Motor neuron (in vitro differentiated cells): ENCODE measurements at regions not wholly inside any gene's neighbourhood (a gene's known extent, or its start where the extent isn't known, plus 50 kb on each side); places are given as distances from the start of the nearest gene placed in this dataset.

Source experiments
- ATAC-seq, 8 experiments: fragments of 200-7000 bp; cut with Tn5 transposase; replicated peaks in 6 of 8; 2 replicates each; pipeline ENCODE4 v1.8.0; 2021; ENCODE audit warnings: mild to moderate bottlenecking in 8 of 8, moderate library complexity in 8 of 8
- H3K27ac ChIP-seq, 2 donors: fragments of 250-450 bp; sonication (Bioruptor Pico); 2 replicates each; pipeline ENCODE4 v1.9.0; 2021; ENCODE audit warnings: antibody characterized with exemption in 2 of 2, mild to moderate bottlenecking in 2 of 2, moderate library complexity in 1 of 2
- H3K4me1 ChIP-seq, 2 donors: fragments of 250-450 bp; sonication (Bioruptor Pico); replicated peaks in 1 of 2; 2 replicates each; pipeline ENCODE4 v1.6.1; 2021; ENCODE audit warnings: antibody characterized with exemption in 2 of 2, mild to moderate bottlenecking in 2 of 2, moderate library complexity in 1 of 2
- H3K4me3 ChIP-seq, 5 donors: fragments of 250-450 bp; sonication (Bioruptor Pico); 2 replicates each; pipeline ENCODE4 v1.9.0; 2021; ENCODE audit warnings: antibody characterized with exemption in 5 of 5, mild to moderate bottlenecking in 5 of 5, moderate library complexity in 4 of 5
- WGBS, 10 experiments: fragments of 450-650 bp; shearing (Covaris generic); methylation state at CpG; one replicate each; pipeline ENCODE4 v1.0.0; 2022; 5-methylcytosine and 5-hydroxymethylcytosine counted together
- in situ Hi-C, 9 experiments: fragments of 400-800 bp; cut with MboI; loops; one replicate each; pipeline ENCODE4 v1.15.0; 2021; ENCODE audit warnings: low sequenced_read_pairs in 9 of 9, low pct_unique_long_range_greater_than_20kb in 2 of 9; ENCODE audit not compliant: unreplicated experiment in 9 of 9

GRCh38 chr4:92035666-92036065 lies 268.1 kb upstream of the GRID2 start:
- Histone ChIP-seq H3K4me1 (no peaks in the 10 kb centered on the region), H3K27ac (no peak overlapping the region), H3K4me3 (no peak overlapping the region)
- WGBS, 10 experiments, result 0 to 94% (median 67%) methylated on average over 1 to 2 of the region's 3 CpGs; no CpG with 5 or more reads in 1 of the 10 experiments
- in situ Hi-C loops, result no loop called here
- ATAC-seq, result peak in 1 of 8 experiments; percentile 40

- no peak overlapping the region for H3K27ac ChIP-seq
- 10 to 100% (median 96%) methylated on average over 1 to 11 of the region's 13 CpGs; no CpG with 5 or more reads in 1 of the 10 experiments for WGBS, 10 experiments
- in situ Hi-C loops, result no loop called here
- no peak for ATAC-seq
- no peak overlapping the region for H3K4me3 ChIP-seq
- H3K4me1 ChIP-seq, result no peaks in the 10 kb centered on the region
These were observed 258.0 kb upstream of the GRID2 start for GRCh38 chr4:92045718-92046117.

GRCh38 chr4:92047209-92047875 lies 256.4 kb upstream of the GRID2 start:
- 0 to 100% (median 75%) methylated on average over 1 to 2 of the region's 2 CpGs; no CpG with 5 or more reads in 4 of the 10 experiments for WGBS, 10 experiments
- H3K4me1 ChIP-seq, result no peaks in the 10 kb centered on the region
- H3K4me3 ChIP-seq, result no peak overlapping the region
- in situ Hi-C loops, result no loop called here
- peak in 7 of 8 experiments; percentile 58 to 86 (median 65) for ATAC-seq
- H3K27ac ChIP-seq, result no peak overlapping the region

GRCh38 chr4:92050875-92051274 lies 252.9 kb upstream of the GRID2 start:
- in situ Hi-C loops, result no loop called here
- 25 to 78% methylated on average over 1 to 3 of the region's 3 CpGs; no CpG with 5 or more reads in 8 of the 10 experiments for WGBS, 10 experiments
- H3K27ac ChIP-seq, result no peak overlapping the region
- H3K4me1 ChIP-seq, result no peaks in the 10 kb centered on the region
- ATAC-seq, result no peak
- H3K4me3 ChIP-seq, result no peak overlapping the region

GRCh38 chr4:92059615-92060014 lies 244.2 kb upstream of the GRID2 start:
- in situ Hi-C loops, result no loop called here
- no peaks in the 10 kb centered on the region for H3K4me1 ChIP-seq
- no peak overlapping the region for H3K4me3 ChIP-seq
- H3K27ac ChIP-seq, result no peak overlapping the region
- no peak for ATAC-seq

GRCh38 chr4:92060333-92060732 lies 243.4 kb upstream of the GRID2 start:
- no peak for ATAC-seq
- in situ Hi-C loops, result no loop called here
- H3K4me3 ChIP-seq, result no peak overlapping the region
- H3K4me1 ChIP-seq, result no peaks in the 10 kb centered on the region
- no peak overlapping the region for H3K27ac ChIP-seq
- 13 to 100% (median 60%) methylated on average over 1 to 2 of the region's 2 CpGs; no CpG with 5 or more reads in 2 of the 10 experiments for WGBS, 10 experiments

GRCh38 chr4:92064574-92064973 lies 239.2 kb upstream of the GRID2 start:
- Histone ChIP-seq H3K27ac (no peak overlapping the region), H3K4me1 (no peaks in the 10 kb centered on the region), H3K4me3 (no peak overlapping the region)
- in situ Hi-C loops, result no loop called here
- WGBS, 10 experiments, result 0 to 100% (median 86%) methylated on average over 1 to 4 of the region's 4 CpGs; no CpG with 5 or more reads in 3 of the 10 experiments
- no peak for ATAC-seq

GRCh38 chr4:92066485-92066884 lies 237.3 kb upstream of the GRID2 start:
- Histone ChIP-seq H3K27ac (no peak overlapping the region), H3K4me3 (no peak overlapping the region), H3K4me1 (no peaks in the 10 kb centered on the region)
- no peak for ATAC-seq
- in situ Hi-C loops, result no loop called here

- Histone ChIP-seq H3K4me3 (no peak overlapping the region), H3K27ac (no peak overlapping the region), H3K4me1 (no peaks in the 10 kb centered on the region)
- WGBS, 10 experiments, result 100% methylated on average over 1 of the region's 1 CpG; no CpG with 5 or more reads in 8 of the 10 experiments
- ATAC-seq, result no peak
- in situ Hi-C loops, result no loop called here
These were observed 232.2 kb upstream of the GRID2 start for GRCh38 chr4:92071587-92071986.

GRCh38 chr4:92074839-92075238 lies 228.9 kb upstream of the GRID2 start:
- Histone ChIP-seq H3K4me3 (no peak overlapping the region), H3K4me1 (no peaks in the 10 kb centered on the region), H3K27ac (no peak overlapping the region)
- ATAC-seq, result no peak
- in situ Hi-C loops, result no loop called here

GRCh38 chr4:92090887-92091286 lies 212.9 kb upstream of the GRID2 start:
- in situ Hi-C loops, result no loop called here
- 40 to 100% (median 92%) methylated on average over 1 to 7 of the region's 7 CpGs; no CpG with 5 or more reads in 2 of the 10 experiments for WGBS, 10 experiments
- no peak overlapping the region for H3K27ac ChIP-seq

GRCh38 chr4:92091335-92091734 lies 212.4 kb upstream of the GRID2 start:
- no peak overlapping the region for H3K27ac ChIP-seq
- in situ Hi-C loops, result no loop called here
- 3 to 100% (median 80%) methylated on average over 1 to 6 of the region's 6 CpGs; no CpG with 5 or more reads in 1 of the 10 experiments for WGBS, 10 experiments
- no peak overlapping the region for H3K4me3 ChIP-seq
- ATAC-seq, result peak in 1 of 8 experiments; percentile 88
- no peaks in the 10 kb centered on the region for H3K4me1 ChIP-seq

More at GRCh38 chr4:92090887-92091286, 212.9 kb upstream of the GRID2 start:
- no peaks in the 10 kb centered on the region for H3K4me1 ChIP-seq
- ATAC-seq, result peak in 1 of 8 experiments; percentile 60
- no peak overlapping the region for H3K4me3 ChIP-seq

- Histone ChIP-seq H3K27ac (no peak overlapping the region), H3K4me1 (no peaks in the 10 kb centered on the region), H3K4me3 (no peak overlapping the region)
- WGBS, 10 experiments, result 0 to 100% (median 58%) methylated on average over 1 to 2 of the region's 2 CpGs; no CpG with 5 or more reads in 4 of the 10 experiments
- in situ Hi-C loops, result no loop called here
- ATAC-seq, result no peak
These were observed 203.9 kb upstream of the GRID2 start for GRCh38 chr4:92099861-92100260.

GRCh38 chr4:92100975-92101374 lies 202.8 kb upstream of the GRID2 start:
- H3K4me1 ChIP-seq, result no peaks in the 10 kb centered on the region
- no peak for ATAC-seq
- in situ Hi-C loops, result no loop called here
- H3K4me3 ChIP-seq, result no peak overlapping the region
- no peak overlapping the region for H3K27ac ChIP-seq
